A172 (cell line): ENCODE measurements at regions not wholly inside any gene's neighbourhood (a gene's known extent, or its start where the extent isn't known, plus 50 kb on each side); places are given as distances from the start of the nearest gene placed in this dataset.
"Not testable (repeated sequence)": the region's sequence is repeated elsewhere in the genome, so short reads cannot be mapped to it uniquely, and the experiment has no call there.

Experiments
- DNase-seq: peaks from one replicate; pipeline ENCODE4 v3.0.0-alpha.2; 2015; ENCODE audit warnings: low spot score

GRCh38 chr2:110335415-110336049 is 123.2 kb upstream of the MTLN start:
- not testable (repeated sequence) for DNase-seq

GRCh38 chr2:110333114-110334095 is 121.1 kb upstream of the MTLN start:
- DNase-seq = not testable (repeated sequence)

- DNase-seq = not testable (repeated sequence)
Observed at GRCh38 chr2:110331625-110332024, 119.3 kb upstream of the MTLN start.

- not testable (repeated sequence) for DNase-seq
Observed at GRCh38 chr2:110329760-110330159, 117.4 kb upstream of the MTLN start.

GRCh38 chr2:110329158-110329557 is 116.8 kb upstream of the MTLN start:
- not testable (repeated sequence) for DNase-seq

GRCh38 chr2:110328677-110329076 is 116.3 kb upstream of the MTLN start:
- DNase-seq = not testable (repeated sequence)

GRCh38 chr2:110323832-110324231 is 111.5 kb upstream of the MTLN start:
- DNase-seq = not testable (repeated sequence)

GRCh38 chr2:110322535-110322934 is 110.2 kb upstream of the MTLN start:
- DNase-seq = not testable (repeated sequence)

- not testable (repeated sequence) for DNase-seq
Observed at GRCh38 chr2:110320834-110321563, 108.7 kb upstream of the MTLN start.

GRCh38 chr2:110318898-110319297 is 106.6 kb upstream of the MTLN start:
- not testable (repeated sequence) for DNase-seq

- DNase-seq = not testable (repeated sequence)
Observed at GRCh38 chr2:110317377-110317776, 105.0 kb upstream of the MTLN start.

- DNase-seq = not testable (repeated sequence)
Observed at GRCh38 chr2:110316051-110316865, 103.9 kb upstream of the MTLN start.

GRCh38 chr2:110315054-110315820 is 102.9 kb upstream of the MTLN start:
- not testable (repeated sequence) for DNase-seq

- DNase-seq = not testable (repeated sequence)
Observed at GRCh38 chr2:110314472-110314871, 102.1 kb upstream of the MTLN start.

- not testable (repeated sequence) for DNase-seq
Observed at GRCh38 chr2:110313032-110313431, 100.7 kb upstream of the MTLN start.

- DNase-seq = not testable (repeated sequence)
Observed at GRCh38 chr2:110311713-110312444, 99.5 kb upstream of the MTLN start.

- not testable (repeated sequence) for DNase-seq
Observed at GRCh38 chr2:110310988-110311475, 98.7 kb upstream of the MTLN start.

- DNase-seq = not testable (repeated sequence)
Observed at GRCh38 chr2:110308728-110309127, 96.4 kb upstream of the MTLN start.

- DNase-seq = not testable (repeated sequence)
Observed at GRCh38 chr2:110292807-110293206, 80.5 kb upstream of the MTLN start.
